HG03045 (cell line): ENCODE measurements at regions not wholly inside any gene's neighbourhood (a gene's known extent, or its start where the extent isn't known, plus 50 kb on each side); places are given as distances from the start of the nearest gene placed in this dataset.

ENCODE experiments used
- ATAC-seq: cut with Tn5 transposase; IDR thresholded peaks from one replicate; pipeline ENCODE4 v1.9.1; 2021; ENCODE audit warnings: mild to moderate bottlenecking, moderate library complexity; ENCODE audit not compliant: unreplicated experiment

- ATAC-seq = no peak
Observed at GRCh38 chr12:98053202-98053601, 462.2 kb upstream of the TMPO start.

GRCh38 chr12:98057701-98058100 lies 457.7 kb upstream of the TMPO start:
- ATAC-seq = no peak

GRCh38 chr12:98058213-98058612 lies 457.2 kb upstream of the TMPO start:
- ATAC-seq = no peak

- no peak for ATAC-seq
Observed at GRCh38 chr12:98058838-98059237, 456.6 kb upstream of the TMPO start.

- no peak for ATAC-seq
Observed at GRCh38 chr12:98059659-98060343, 455.6 kb upstream of the TMPO start.

GRCh38 chr12:98060411-98060810 lies 455.0 kb upstream of the TMPO start:
- no peak for ATAC-seq

GRCh38 chr12:98062464-98063245 lies 452.7 kb upstream of the TMPO start:
- no peak for ATAC-seq

- no peak for ATAC-seq
Observed at GRCh38 chr12:98064501-98064900, 450.9 kb upstream of the TMPO start.

- no peak for ATAC-seq
Observed at GRCh38 chr12:98067795-98068194, 447.6 kb upstream of the TMPO start.

- ATAC-seq = no peak
Observed at GRCh38 chr12:98073610-98074009, 441.8 kb upstream of the TMPO start.

GRCh38 chr12:98074286-98074685 lies 441.1 kb upstream of the TMPO start:
- ATAC-seq = no peak

- no peak for ATAC-seq
Observed at GRCh38 chr12:98084391-98084790, 431.0 kb upstream of the TMPO start.

GRCh38 chr12:98085046-98085755 lies 430.2 kb upstream of the TMPO start:
- no peak for ATAC-seq

- no peak for ATAC-seq
Observed at GRCh38 chr12:98090731-98091130, 424.7 kb upstream of the TMPO start.

GRCh38 chr12:98096436-98096835 lies 419.0 kb upstream of the TMPO start:
- ATAC-seq = no peak

GRCh38 chr12:98106031-98106683 lies 409.2 kb upstream of the TMPO start:
- ATAC-seq = no peak

- ATAC-seq = no peak
Observed at GRCh38 chr12:98109266-98109665, 406.1 kb upstream of the TMPO start.

- no peak for ATAC-seq
Observed at GRCh38 chr12:98110536-98110935, 404.9 kb upstream of the TMPO start.

- ATAC-seq = no peak
Observed at GRCh38 chr12:98113548-98113947, 401.8 kb upstream of the TMPO start.

GRCh38 chr12:98121963-98122362 lies 393.4 kb upstream of the TMPO start:
- no peak for ATAC-seq

- ATAC-seq = no peak
Observed at GRCh38 chr12:98123021-98123461, 392.3 kb upstream of the TMPO start.
